ENCODE measurements at regions not wholly inside any gene's neighbourhood (a gene's known extent, or its start where the extent isn't known, plus 50 kb on each side); places are given as distances from the start of the nearest gene placed in this dataset.

DNA sequence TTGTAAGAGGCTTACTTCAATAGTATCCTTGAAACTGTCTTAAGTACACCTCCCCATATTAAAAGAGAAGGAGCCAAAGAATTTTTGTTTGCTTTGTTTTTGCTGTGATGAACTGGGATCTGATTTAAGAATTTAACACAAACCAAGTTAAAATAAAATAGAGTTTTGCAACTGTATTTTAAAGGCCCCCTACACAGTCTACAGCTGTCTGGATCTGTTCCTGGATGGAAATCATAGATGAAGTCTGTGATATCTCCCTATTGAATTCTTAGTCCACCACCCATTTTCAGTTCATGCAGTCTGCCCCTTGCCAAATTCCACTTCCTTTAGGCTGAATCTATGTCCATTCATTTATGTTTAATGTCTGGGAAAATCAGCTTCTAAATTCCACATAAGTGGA, 169.8 kb upstream of the MEOX2 start:
- TF ChIP-seq, protein P1, sequence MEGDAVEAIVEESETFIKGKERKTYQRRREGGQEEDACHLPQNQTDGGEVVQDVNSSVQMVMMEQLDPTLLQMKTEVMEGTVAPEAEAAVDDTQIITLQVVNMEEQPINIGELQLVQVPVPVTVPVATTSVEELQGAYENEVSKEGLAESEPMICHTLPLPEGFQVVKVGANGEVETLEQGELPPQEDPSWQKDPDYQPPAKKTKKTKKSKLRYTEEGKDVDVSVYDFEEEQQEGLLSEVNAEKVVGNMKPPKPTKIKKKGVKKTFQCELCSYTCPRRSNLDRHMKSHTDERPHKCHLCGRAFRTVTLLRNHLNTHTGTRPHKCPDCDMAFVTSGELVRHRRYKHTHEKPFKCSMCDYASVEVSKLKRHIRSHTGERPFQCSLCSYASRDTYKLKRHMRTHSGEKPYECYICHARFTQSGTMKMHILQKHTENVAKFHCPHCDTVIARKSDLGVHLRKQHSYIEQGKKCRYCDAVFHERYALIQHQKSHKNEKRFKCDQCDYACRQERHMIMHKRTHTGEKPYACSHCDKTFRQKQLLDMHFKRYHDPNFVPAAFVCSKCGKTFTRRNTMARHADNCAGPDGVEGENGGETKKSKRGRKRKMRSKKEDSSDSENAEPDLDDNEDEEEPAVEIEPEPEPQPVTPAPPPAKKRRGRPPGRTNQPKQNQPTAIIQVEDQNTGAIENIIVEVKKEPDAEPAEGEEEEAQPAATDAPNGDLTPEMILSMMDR (conservative IDR thresholded peaks at IDR 0.05; ENCODE audit: low read depth in 2 of 2): no peak
- TF ChIP-seq CREB1 (CRISPR knock-in tag; IDR thresholded peaks at IDR 0.05; ENCODE audit: low read depth) (no peak), POLR2AphosphoS5 (IDR thresholded peaks at IDR 0.05; ENCODE audit: low read depth) (no peak), EZH2 (IDR thresholded peaks at IDR 0.05; ENCODE audit: low read depth, unreplicated experiment) (no peak)
- TF ChIP-seq, protein P2, sequence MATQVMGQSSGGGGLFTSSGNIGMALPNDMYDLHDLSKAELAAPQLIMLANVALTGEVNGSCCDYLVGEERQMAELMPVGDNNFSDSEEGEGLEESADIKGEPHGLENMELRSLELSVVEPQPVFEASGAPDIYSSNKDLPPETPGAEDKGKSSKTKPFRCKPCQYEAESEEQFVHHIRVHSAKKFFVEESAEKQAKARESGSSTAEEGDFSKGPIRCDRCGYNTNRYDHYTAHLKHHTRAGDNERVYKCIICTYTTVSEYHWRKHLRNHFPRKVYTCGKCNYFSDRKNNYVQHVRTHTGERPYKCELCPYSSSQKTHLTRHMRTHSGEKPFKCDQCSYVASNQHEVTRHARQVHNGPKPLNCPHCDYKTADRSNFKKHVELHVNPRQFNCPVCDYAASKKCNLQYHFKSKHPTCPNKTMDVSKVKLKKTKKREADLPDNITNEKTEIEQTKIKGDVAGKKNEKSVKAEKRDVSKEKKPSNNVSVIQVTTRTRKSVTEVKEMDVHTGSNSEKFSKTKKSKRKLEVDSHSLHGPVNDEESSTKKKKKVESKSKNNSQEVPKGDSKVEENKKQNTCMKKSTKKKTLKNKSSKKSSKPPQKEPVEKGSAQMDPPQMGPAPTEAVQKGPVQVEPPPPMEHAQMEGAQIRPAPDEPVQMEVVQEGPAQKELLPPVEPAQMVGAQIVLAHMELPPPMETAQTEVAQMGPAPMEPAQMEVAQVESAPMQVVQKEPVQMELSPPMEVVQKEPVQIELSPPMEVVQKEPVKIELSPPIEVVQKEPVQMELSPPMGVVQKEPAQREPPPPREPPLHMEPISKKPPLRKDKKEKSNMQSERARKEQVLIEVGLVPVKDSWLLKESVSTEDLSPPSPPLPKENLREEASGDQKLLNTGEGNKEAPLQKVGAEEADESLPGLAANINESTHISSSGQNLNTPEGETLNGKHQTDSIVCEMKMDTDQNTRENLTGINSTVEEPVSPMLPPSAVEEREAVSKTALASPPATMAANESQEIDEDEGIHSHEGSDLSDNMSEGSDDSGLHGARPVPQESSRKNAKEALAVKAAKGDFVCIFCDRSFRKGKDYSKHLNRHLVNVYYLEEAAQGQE (IDR thresholded peaks at IDR 0.05; ENCODE audit: unreplicated experiment): no peak

Data from GM23338 (cell line).